GM13976 (cell line): ENCODE measurements at regions not wholly inside any gene's neighbourhood (a gene's known extent, or its start where the extent isn't known, plus 50 kb on each side); places are given as distances from the start of the nearest gene placed in this dataset.

Experiments used
- DNase-seq: peaks from one replicate; pipeline ENCODE4 v3.0.0; 2012; ENCODE audit warnings: low spot score
- in situ Hi-C: fragments of 300-500 bp; cut with MboI; formaldehyde crosslinking; loops from one replicate; pipeline ENCODE4 v1.12.0; 2022; ENCODE audit warnings: low sequenced_read_pairs, mixed read lengths, inconsistent platforms; ENCODE audit not compliant: unreplicated experiment
- TF ChIP-seq, protein P1 (sequence below): IDR thresholded peaks from 2 replicates; pipeline ENCODE4 v1.5.1; 2012; ENCODE audit warnings: borderline replicate concordance, mild to moderate bottlenecking; ENCODE audit not compliant: insufficient read depth; ENCODE audit errors: extremely low read depth, missing control alignments, control extremely low read depth

DNA sequence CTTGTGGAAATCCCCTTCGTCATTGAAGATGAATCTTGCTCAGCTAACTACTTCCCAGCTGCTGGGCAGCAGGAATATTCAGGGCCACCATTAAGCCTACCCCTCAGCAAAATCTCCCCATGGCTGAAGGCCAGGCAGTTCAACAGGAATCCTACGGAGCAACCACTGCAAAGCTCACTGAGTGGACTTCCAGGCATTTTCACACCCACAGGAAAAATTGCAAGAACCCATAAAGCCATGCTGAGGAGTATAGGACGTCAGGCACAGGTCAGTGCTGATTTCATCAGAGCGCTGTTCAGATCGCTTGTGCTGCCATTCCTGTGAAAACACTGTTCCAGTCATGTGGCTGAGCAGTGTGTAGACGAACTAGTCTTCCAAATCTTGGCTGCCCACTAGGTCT is 134.8 kb upstream of the TACR1 start:
- TF ChIP-seq, protein P1, sequence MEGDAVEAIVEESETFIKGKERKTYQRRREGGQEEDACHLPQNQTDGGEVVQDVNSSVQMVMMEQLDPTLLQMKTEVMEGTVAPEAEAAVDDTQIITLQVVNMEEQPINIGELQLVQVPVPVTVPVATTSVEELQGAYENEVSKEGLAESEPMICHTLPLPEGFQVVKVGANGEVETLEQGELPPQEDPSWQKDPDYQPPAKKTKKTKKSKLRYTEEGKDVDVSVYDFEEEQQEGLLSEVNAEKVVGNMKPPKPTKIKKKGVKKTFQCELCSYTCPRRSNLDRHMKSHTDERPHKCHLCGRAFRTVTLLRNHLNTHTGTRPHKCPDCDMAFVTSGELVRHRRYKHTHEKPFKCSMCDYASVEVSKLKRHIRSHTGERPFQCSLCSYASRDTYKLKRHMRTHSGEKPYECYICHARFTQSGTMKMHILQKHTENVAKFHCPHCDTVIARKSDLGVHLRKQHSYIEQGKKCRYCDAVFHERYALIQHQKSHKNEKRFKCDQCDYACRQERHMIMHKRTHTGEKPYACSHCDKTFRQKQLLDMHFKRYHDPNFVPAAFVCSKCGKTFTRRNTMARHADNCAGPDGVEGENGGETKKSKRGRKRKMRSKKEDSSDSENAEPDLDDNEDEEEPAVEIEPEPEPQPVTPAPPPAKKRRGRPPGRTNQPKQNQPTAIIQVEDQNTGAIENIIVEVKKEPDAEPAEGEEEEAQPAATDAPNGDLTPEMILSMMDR: no peak
- in situ Hi-C loops: no loop called here
- DNase-seq: no peak

DNA sequence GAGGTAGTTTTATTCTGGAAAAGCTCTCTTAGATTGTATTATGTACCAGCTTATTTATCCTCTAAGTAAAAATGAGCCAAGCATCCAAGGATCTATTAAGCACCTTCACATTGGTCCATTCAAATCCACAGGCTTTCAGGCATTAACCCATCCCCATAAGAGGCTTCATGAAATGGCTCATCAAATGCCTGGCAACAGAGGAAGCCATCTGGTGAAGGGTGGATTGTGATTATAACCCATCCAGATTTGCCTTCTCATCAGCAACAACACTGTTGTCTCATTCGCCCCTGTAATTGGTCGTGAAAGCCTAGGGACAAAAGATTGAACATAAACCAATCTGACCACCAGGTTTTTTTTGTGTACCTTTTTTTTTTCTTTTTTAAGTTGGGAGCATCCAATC is 134.3 kb upstream of the TACR1 start:
- DNase-seq: no peak
- in situ Hi-C loops: no loop called here
- TF ChIP-seq, protein P1: no peak

DNA sequence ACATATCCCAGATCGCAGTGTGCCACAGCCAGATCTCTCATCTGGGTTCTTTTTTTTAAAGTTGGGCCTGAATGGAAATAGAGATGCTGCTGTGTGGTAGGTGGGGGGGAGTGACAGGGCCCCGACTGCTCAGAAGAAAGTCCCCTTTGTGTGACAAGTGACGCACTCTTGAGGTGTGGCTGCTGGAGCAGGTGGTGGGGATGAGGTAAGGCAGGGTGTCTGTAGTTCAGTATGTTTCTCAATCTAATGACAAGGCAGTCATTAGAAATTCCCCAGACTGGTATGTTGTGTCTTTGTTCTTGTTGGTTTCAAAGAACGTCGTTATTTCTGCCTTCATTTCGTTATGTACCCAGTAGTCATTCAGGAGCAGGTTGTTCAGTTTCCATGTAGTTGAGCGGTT is 128.8 kb upstream of the TACR1 start:
- no peak for DNase-seq
- in situ Hi-C loops: no loop called here
- TF ChIP-seq, protein P1: no peak

DNA sequence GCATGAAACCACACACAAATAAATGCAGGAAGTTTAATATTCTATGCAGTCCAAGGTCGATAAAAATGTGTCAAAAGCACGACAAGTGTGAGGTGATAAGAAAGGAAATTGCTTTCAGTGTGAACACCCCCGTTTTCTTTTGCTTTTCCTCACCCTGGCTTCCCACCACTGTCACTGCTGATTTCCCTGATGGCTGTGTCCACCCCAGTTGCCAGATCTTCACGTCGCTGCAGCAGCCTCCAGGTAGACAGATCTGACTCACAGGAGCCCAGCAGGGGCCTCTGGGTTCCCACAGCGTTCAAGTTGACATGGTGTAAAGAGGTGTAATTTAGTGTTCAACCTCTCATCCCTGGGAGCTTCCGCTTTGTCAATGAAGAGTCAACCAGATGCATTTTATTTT is 128.0 kb upstream of the TACR1 start:
- in situ Hi-C loops: no loop called here
- TF ChIP-seq, protein P1: no peak
- DNase-seq: no peak

DNA sequence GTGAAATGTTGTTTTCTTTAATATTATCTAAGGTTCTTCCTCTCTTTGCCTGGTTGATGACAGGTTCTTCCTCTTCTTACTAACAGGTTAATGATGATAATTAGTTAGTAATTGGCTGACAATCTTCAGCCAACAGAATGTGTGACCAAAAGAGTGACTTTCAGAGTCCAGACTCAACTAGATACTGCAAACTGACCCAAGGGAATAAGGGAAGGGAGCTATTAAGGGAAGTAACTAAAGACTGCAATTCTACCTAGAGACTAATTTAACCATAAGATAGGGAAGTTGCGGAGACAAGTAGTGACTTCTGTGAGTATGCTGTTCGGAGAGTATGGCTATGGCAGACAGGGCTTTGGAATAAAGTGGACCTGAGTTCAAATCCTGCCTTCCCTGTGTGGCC is 127.3 kb upstream of the TACR1 start:
- DNase-seq: no peak
- in situ Hi-C loops: no loop called here
- TF ChIP-seq, protein P1: no peak

DNA sequence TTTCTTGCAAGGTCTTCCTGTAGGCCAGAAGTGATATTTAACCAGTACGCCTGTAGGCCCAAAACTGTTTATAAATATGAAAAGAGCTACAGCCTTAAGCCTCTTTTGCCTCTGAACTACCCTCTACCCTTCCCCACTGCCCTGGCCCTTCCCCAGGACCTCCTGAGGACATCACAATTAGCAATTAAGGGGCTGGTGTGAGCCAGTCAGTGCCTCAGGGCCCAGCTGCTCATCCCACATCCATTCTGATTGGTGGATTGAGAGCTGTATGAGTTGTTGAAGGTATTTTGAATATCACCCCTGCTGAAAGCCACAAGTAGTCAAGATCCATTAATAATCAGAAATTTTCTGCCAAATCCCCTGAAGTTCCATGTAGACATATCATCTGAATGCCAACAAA is 126.3 kb upstream of the TACR1 start:
- in situ Hi-C loops: no loop called here

More for the DNA sequence above, 126.3 kb upstream of the TACR1 start:
- no peak for DNase-seq
- TF ChIP-seq, protein P1: no peak
